ENCODE measurements at regions not wholly inside any gene's neighbourhood (a gene's known extent, or its start where the extent isn't known, plus 50 kb on each side); places are given as distances from the start of the nearest gene placed in this dataset.
A peak's percentile ranks its signal among the peaks of the same experiment; 100 is the strongest.

DNA sequence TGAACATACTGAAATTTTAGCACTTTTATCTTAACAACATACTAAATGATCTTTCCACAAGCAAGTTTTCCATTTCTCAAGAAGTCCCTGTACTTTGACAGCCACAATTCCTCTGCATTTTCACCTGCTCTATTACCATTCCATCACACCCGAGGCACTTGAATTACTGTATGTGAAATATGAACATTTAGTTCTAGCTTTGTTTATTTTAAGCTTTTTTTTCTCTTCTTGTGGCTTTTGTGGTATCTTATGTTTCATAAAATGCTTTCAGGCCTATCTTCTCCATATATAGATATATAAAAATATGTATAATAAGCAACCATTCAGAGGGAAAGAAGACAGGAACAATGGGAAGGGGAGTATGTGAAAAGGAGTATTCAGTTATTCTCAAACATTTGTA, 693.9 kb downstream of the SATB2 start:
- Histone ChIP-seq H3K9me3 (no peaks in the 10 kb centered on the region), H3K27ac (no peak overlapping the region), H3K27me3 (no peaks in the 10 kb centered on the region), H3K36me3 (no peaks in the 10 kb centered on the region), H3K4me1 (no peaks in the 10 kb centered on the region), H3K4me3 (no peak overlapping the region)
- DNase-seq, result no peak
- 32 to 48% (median 39%) methylated on average over 1 of the region's 1 CpG for WGBS, 5 donors
- intact Hi-C loops (cut with DNase I; ENCODE audit: low total_unique reads), result no loop called here
- no peak for TF ChIP-seq EP300 (IDR thresholded peaks at IDR 0.05)
- no peak for TF ChIP-seq CTCF (IDR thresholded peaks at IDR 0.05)
- no peak for TF ChIP-seq POLR2AphosphoS5 (IDR thresholded peaks at IDR 0.05)
- TF ChIP-seq POLR2A (IDR thresholded peaks at IDR 0.05), result no peak

- intact Hi-C loops (cut with DNase I; ENCODE audit: low total_unique reads), result no loop called here
- Histone ChIP-seq H3K9me3 (no peaks in the 10 kb centered on the region), H3K36me3 (no peaks in the 10 kb centered on the region), H3K27me3 (no peaks in the 10 kb centered on the region), H3K4me1 (no peaks in the 10 kb centered on the region), H3K27ac (no peak overlapping the region), H3K4me3 (no peak overlapping the region)
- TF ChIP-seq EP300 (IDR thresholded peaks at IDR 0.05), result no peak
- no peak for TF ChIP-seq CTCF (IDR thresholded peaks at IDR 0.05)
- TF ChIP-seq POLR2AphosphoS5 (IDR thresholded peaks at IDR 0.05), result no peak
- 61 to 65% (median 65%) methylated on average over 3 of the region's 3 CpGs for WGBS, 5 donors
- DNase-seq, result no peak
Observed at GRCh38 chr2:198762441-198762840, 695.3 kb downstream of the SATB2 start.

- intact Hi-C loops (cut with DNase I; ENCODE audit: low total_unique reads), result no loop called here
- 55 to 69% (median 59%) methylated on average over 3 of the region's 3 CpGs for WGBS, 5 donors
- no peaks in the 10 kb centered on the region for H3K27me3 ChIP-seq
- H3K36me3 ChIP-seq, result no peaks in the 10 kb centered on the region
- H3K4me1 ChIP-seq, result no peaks in the 10 kb centered on the region
- no peak overlapping the region for H3K27ac ChIP-seq
- TF ChIP-seq POLR2AphosphoS5 (IDR thresholded peaks at IDR 0.05), result no peak
- TF ChIP-seq CTCF (IDR thresholded peaks at IDR 0.05), result no peak
- TF ChIP-seq POLR2A (IDR thresholded peaks at IDR 0.05), result no peak
- no peak for TF ChIP-seq EP300 (IDR thresholded peaks at IDR 0.05)
- H3K4me3 ChIP-seq, result no peak overlapping the region
- H3K9me3 ChIP-seq, result no peaks in the 10 kb centered on the region
- no peak for DNase-seq
Observed at GRCh38 chr2:198757069-198757468, 700.7 kb downstream of the SATB2 start.

DNA sequence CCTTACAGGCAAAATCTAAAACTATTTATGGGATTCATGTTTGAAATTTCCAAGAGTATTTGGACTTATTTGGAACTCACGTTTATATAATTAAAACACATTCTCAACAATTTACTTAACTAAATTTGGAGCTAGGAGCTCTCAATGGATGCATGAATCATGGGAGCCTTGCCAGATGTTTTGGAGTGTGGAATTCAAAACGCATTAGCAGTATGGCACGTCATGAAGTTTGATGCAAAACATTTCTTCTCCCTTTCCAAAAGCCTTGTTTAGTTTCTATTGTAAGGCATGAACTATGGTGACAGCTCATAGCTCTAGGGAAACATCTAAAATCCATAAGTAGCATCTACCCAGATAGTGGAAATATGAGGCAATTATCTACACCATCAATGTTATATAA, 701.6 kb downstream of the SATB2 start:
- TF ChIP-seq EP300 (IDR thresholded peaks at IDR 0.05) (no peak), POLR2AphosphoS5 (IDR thresholded peaks at IDR 0.05) (no peak), CTCF (IDR thresholded peaks at IDR 0.05) (no peak), POLR2A (IDR thresholded peaks at IDR 0.05) (no peak)
- no peak overlapping the region for H3K27ac ChIP-seq

More for the DNA sequence above, 701.6 kb downstream of the SATB2 start:
- WGBS, 5 donors, result 51 to 64% (median 62%) methylated on average over 3 of the region's 3 CpGs
- Histone ChIP-seq H3K36me3 (no peaks in the 10 kb centered on the region), H3K4me3 (no peak overlapping the region), H3K4me1 (no peaks in the 10 kb centered on the region), H3K9me3 (no peaks in the 10 kb centered on the region), H3K27me3 (no peaks in the 10 kb centered on the region)
- intact Hi-C loops (cut with DNase I; ENCODE audit: low total_unique reads), result no loop called here
- DNase-seq, result peak in 1 of 2 donors; percentile 47

Data from stomach (tissue), 8 donors.